Fibroblast of lung (primary cell): ENCODE measurements at regions not wholly inside any gene's neighbourhood (a gene's known extent, or its start where the extent isn't known, plus 50 kb on each side); places are given as distances from the start of the nearest gene placed in this dataset.

Source experiments
- DNase-seq, 2 donors: peaks; one replicate each; pipeline versions ENCODE4 v3.0.0 to v3.0.0-alpha.2; 2010; ENCODE audit warnings: low read depth in 2 of 2
- H2AFZ ChIP-seq: 2 replicates; pipeline ENCODE4 v1.5.1; 2012; ENCODE audit warnings: low read length, control low read depth, inconsistent platforms
- H3K27ac ChIP-seq: 2 replicates; pipeline ENCODE4 v1.5.1; 2011; ENCODE audit warnings: low read length, control low read depth; ENCODE audit not compliant: insufficient read depth
- H3K27me3 ChIP-seq: 2 replicates; pipeline ENCODE4 v1.5.1; 2011; ENCODE audit warnings: mild to moderate bottlenecking, low read length; ENCODE audit not compliant: control insufficient read depth, insufficient read depth
- H3K36me3 ChIP-seq: 2 replicates; pipeline ENCODE4 v1.5.1; 2011; ENCODE audit warnings: low read length; ENCODE audit not compliant: control insufficient read depth, insufficient read depth
- H3K4me1 ChIP-seq: 2 replicates; pipeline ENCODE4 v1.5.1; 2011; ENCODE audit warnings: low read length; ENCODE audit not compliant: control insufficient read depth, insufficient read depth; ENCODE audit errors: extremely low read depth
- H3K4me2 ChIP-seq: 2 replicates; pipeline ENCODE4 v1.5.1; 2011; ENCODE audit warnings: low read length, control low read depth; ENCODE audit not compliant: insufficient read depth; ENCODE audit errors: extremely low read depth
- H3K4me3 ChIP-seq, 4 experiments: fragments of 200-600 bp in 1 of 4; sonication (generic) in 1 of 4; replicated peaks in 1 of 4; 2 replicates each; pipeline ENCODE4 v1.5.1; 2011 to 2016; ENCODE audit warnings: low read length in 4 of 4, low read depth in 3 of 4, mild to moderate bottlenecking in 3 of 4, control low read depth in 2 of 4, inconsistent platforms in 1 of 4, mixed read lengths in 1 of 4; ENCODE audit not compliant: insufficient read depth in 1 of 4; ENCODE audit errors: control extremely low read depth in 1 of 4
- H3K79me2 ChIP-seq: 2 replicates; pipeline ENCODE4 v1.5.1; 2012; ENCODE audit warnings: mild to moderate bottlenecking, low read length, inconsistent platforms; ENCODE audit not compliant: control insufficient read depth, insufficient read depth
- H3K9ac ChIP-seq: 2 replicates; pipeline ENCODE4 v1.5.1; 2011; ENCODE audit warnings: mild to moderate bottlenecking, low read length, control low read depth; ENCODE audit not compliant: insufficient read depth
- H3K9me3 ChIP-seq: 2 replicates; pipeline ENCODE4 v1.5.1; 2012; ENCODE audit warnings: low read depth, low read length; ENCODE audit not compliant: control insufficient read depth, insufficient read depth
- H4K20me1 ChIP-seq: 2 replicates; pipeline ENCODE4 v1.5.1; 2011; ENCODE audit warnings: low read length; ENCODE audit not compliant: control insufficient read depth, insufficient read depth; ENCODE audit errors: extremely low read depth
- CTCF ChIP-seq, 2 donors: IDR thresholded peaks in 1 of 2; conservative IDR thresholded peaks in 1 of 2; 1 replicate in 1 of 2; 2 replicates in 1 of 2; pipeline ENCODE4 v1.5.1; 2011 to 2012; ENCODE audit warnings: low read length in 2 of 2, control low read depth in 1 of 2, inconsistent platforms in 1 of 2, low read depth in 1 of 2, mild to moderate bottlenecking in 1 of 2
- EZH2 ChIP-seq: IDR thresholded peaks from 2 replicates; pipeline ENCODE4 v1.5.1; 2012; ENCODE audit warnings: low read length, control low read depth, mild to moderate bottlenecking; ENCODE audit errors: missing control alignments

GRCh38 chr5:143931986-143932385 lies 120.0 kb downstream of the HMHB1 start:
- no peak for DNase-seq
- Histone ChIP-seq H3K36me3 (no peaks in the 10 kb centered on the region), H3K4me2 (no peak overlapping the region), H3K4me3 (no peak overlapping the region), H3K27me3 (no peaks in the 10 kb centered on the region), H3K79me2 (no peaks in the 10 kb centered on the region), H3K9ac (no peak overlapping the region), H3K27ac (no peak overlapping the region), H3K4me1 (no peaks in the 10 kb centered on the region), H3K9me3 (no peaks in the 10 kb centered on the region), H2AFZ (no peak overlapping the region), H4K20me1 (no peaks in the 10 kb centered on the region)
- TF ChIP-seq EZH2: no peak
- no peak for TF ChIP-seq CTCF (conservative IDR thresholded peaks at IDR 0.05 in 1 of 2, IDR thresholded peaks at IDR 0.05 in 1 of 2; ENCODE audit: low read depth in 1 of 2, low read length in 2 of 2)

GRCh38 chr5:143932584-143932983 lies 120.6 kb downstream of the HMHB1 start:
- no peaks in the 10 kb centered on the region for H4K20me1 ChIP-seq
- H3K27me3 ChIP-seq: no peaks in the 10 kb centered on the region
- no peak overlapping the region for H3K9ac ChIP-seq
- H3K4me2 ChIP-seq: no peak overlapping the region
- peak in 1 of 2 donors; percentile 20 for DNase-seq
- TF ChIP-seq EZH2: no peak
- no peak for TF ChIP-seq CTCF (conservative IDR thresholded peaks at IDR 0.05 in 1 of 2, IDR thresholded peaks at IDR 0.05 in 1 of 2; ENCODE audit: low read depth in 1 of 2, low read length in 2 of 2)
- no peak overlapping the region for H2AFZ ChIP-seq
- no peaks in the 10 kb centered on the region for H3K79me2 ChIP-seq
- no peaks in the 10 kb centered on the region for H3K9me3 ChIP-seq
- H3K4me1 ChIP-seq: no peaks in the 10 kb centered on the region
- no peak overlapping the region for H3K27ac ChIP-seq
- no peak overlapping the region for H3K4me3 ChIP-seq
- no peaks in the 10 kb centered on the region for H3K36me3 ChIP-seq

GRCh38 chr5:143933451-143933850 lies 121.5 kb downstream of the HMHB1 start:
- Histone ChIP-seq H4K20me1 (no peaks in the 10 kb centered on the region), H2AFZ (no peak overlapping the region), H3K9me3 (no peaks in the 10 kb centered on the region), H3K4me1 (no peaks in the 10 kb centered on the region), H3K4me2 (no peak overlapping the region), H3K4me3 (no peak overlapping the region), H3K79me2 (no peaks in the 10 kb centered on the region), H3K27me3 (no peaks in the 10 kb centered on the region), H3K9ac (no peak overlapping the region), H3K27ac (no peak overlapping the region), H3K36me3 (no peaks in the 10 kb centered on the region)
- no peak for TF ChIP-seq CTCF (conservative IDR thresholded peaks at IDR 0.05 in 1 of 2, IDR thresholded peaks at IDR 0.05 in 1 of 2; ENCODE audit: low read depth in 1 of 2, low read length in 2 of 2)
- no peak for TF ChIP-seq EZH2
- peak in 1 of 2 donors; percentile 18 for DNase-seq
